ENCODE measurements at regions not wholly inside any gene's neighbourhood (a gene's known extent, or its start where the extent isn't known, plus 50 kb on each side); places are given as distances from the start of the nearest gene placed in this dataset.

DNA sequence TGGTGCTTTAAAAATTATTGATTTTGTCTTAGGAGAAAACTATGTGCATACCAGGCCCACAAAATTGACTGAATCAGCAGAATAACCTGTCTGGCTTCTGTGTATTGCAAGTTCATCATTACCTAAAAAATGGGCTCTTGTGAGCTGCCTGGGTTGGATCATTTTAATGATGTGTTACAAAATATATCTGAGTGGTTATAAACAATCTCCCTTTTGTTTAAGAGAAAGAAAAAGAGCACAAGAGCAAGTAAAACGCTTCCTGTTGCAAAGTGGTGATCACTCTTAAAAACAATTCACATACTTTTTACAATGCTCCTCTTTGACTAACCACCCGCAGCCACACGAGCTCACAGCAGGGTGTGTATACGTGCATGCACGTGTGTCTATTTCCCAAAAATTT, 335.1 kb downstream of the HDGFL1 start (continued):
- TF ChIP-seq, protein P1, sequence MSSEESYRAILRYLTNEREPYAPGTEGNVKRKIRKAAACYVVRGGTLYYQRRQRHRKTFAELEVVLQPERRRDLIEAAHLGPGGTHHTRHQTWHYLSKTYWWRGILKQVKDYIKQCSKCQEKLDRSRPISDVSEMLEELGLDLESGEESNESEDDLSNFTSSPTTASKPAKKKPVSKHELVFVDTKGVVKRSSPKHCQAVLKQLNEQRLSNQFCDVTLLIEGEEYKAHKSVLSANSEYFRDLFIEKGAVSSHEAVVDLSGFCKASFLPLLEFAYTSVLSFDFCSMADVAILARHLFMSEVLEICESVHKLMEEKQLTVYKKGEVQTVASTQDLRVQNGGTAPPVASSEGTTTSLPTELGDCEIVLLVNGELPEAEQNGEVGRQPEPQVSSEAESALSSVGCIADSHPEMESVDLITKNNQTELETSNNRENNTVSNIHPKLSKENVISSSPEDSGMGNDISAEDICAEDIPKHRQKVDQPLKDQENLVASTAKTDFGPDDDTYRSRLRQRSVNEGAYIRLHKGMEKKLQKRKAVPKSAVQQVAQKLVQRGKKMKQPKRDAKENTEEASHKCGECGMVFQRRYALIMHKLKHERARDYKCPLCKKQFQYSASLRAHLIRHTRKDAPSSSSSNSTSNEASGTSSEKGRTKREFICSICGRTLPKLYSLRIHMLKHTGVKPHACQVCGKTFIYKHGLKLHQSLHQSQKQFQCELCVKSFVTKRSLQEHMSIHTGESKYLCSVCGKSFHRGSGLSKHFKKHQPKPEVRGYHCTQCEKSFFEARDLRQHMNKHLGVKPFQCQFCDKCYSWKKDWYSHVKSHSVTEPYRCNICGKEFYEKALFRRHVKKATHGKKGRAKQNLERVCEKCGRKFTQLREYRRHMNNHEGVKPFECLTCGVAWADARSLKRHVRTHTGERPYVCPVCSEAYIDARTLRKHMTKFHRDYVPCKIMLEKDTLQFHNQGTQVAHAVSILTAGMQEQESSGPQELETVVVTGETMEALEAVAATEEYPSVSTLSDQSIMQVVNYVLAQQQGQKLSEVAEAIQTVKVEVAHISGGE (tag by site-specific recombination; conservative IDR thresholded peaks at IDR 0.05; ENCODE audit: low read depth) = no peak
- TF ChIP-seq, protein P2, sequence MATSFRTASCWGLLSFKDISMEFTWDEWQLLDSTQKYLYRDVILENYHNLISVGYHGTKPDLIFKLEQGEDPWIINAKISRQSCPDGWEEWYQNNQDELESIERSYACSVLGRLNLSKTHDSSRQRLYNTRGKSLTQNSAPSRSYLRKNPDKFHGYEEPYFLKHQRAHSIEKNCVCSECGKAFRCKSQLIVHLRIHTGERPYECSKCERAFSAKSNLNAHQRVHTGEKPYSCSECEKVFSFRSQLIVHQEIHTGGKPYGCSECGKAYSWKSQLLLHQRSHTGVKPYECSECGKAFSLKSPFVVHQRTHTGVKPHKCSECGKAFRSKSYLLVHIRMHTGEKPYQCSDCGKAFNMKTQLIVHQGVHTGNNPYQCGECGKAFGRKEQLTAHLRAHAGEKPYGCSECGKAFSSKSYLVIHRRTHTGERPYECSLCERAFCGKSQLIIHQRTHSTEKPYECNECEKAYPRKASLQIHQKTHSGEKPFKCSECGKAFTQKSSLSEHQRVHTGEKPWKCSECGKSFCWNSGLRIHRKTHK (tag by site-specific recombination; IDR thresholded peaks at IDR 0.05) = no peak
- no peak for TF ChIP-seq ZNF10 (tag by site-specific recombination; IDR thresholded peaks at IDR 0.05)
- TF ChIP-seq, protein P3, sequence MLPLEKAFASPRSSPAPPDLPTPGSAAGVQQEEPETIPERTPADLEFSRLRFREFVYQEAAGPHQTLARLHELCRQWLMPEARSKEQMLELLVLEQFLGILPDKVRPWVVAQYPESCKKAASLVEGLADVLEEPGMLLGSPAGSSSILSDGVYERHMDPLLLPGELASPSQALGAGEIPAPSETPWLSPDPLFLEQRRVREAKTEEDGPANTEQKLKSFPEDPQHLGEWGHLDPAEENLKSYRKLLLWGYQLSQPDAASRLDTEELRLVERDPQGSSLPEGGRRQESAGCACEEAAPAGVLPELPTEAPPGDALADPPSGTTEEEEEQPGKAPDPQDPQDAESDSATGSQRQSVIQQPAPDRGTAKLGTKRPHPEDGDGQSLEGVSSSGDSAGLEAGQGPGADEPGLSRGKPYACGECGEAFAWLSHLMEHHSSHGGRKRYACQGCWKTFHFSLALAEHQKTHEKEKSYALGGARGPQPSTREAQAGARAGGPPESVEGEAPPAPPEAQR (tag by site-specific recombination; IDR thresholded peaks at IDR 0.05) = no peak
- TF ChIP-seq, protein P4, sequence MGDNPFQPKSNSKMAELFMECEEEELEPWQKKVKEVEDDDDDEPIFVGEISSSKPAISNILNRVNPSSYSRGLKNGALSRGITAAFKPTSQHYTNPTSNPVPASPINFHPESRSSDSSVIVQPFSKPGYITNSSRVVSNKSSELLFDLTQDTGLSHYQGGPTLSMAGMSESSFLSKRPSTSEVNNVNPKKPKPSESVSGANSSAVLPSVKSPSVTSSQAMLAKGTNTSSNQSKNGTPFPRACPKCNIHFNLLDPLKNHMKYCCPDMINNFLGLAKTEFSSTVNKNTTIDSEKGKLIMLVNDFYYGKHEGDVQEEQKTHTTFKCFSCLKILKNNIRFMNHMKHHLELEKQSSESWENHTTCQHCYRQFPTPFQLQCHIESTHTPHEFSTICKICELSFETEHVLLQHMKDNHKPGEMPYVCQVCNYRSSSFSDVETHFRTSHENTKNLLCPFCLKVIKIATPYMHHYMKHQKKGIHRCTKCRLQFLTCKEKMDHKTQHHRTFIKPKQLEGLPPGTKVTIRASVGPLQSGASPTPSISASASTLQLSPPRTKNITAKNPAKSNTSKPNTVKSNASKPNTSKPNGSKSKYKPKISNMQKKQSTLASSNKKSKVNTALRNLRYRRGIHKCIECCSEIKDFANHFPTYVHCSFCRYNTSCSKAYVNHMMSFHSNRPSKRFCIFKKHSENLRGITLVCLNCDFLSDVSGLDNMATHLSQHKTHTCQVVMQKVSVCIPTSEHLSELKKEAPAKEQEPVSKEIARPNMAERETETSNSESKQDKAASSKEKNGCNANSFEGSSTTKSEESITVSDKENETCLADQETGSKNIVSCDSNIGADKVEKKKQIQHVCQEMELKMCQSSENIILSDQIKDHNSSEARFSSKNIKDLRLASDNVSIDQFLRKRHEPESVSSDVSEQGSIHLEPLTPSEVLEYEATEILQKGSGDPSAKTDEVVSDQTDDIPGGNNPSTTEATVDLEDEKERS (tag by site-specific recombination; IDR thresholded peaks at IDR 0.05) = no peak

DNA sequence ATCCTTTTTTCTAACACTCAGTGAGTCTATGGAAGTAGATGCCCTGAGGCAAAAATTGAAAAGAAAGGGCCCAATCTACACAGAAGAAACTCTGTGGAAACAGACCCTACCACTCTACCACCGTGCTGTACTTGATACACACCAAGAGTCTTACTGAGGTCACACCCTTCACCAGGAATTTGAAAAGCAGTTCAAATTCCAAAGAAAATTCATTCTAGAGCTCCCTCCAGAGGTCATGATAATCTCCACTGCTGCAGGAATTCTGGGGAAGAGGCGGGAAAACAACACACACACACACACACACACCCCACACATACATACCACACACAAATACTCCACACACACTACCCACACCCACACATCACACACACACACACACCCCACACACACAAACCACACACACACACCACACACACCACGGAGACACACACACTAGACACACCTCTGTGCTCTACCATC, 336.8 kb downstream of the HDGFL1 start:
- no peak overlapping the region for H3K4me3 ChIP-seq (ENCODE audit: low read depth, low read length)
- no peaks in the 10 kb centered on the region for H3K36me3 ChIP-seq (ENCODE audit: control insufficient read depth in 2 of 2, insufficient read depth in 1 of 2, low read length in 2 of 2)
- ChIA-PET POLR2A (no interaction called here), CTCF (interaction anchor here (0.6 to 2.1 kb wide), 22 partner anchors 9 to 1688 kb away, joined by 3 to 12 read pairs (median 4); no protein-coding TSS in a partner anchor)
- H3K27ac ChIP-seq (ENCODE audit: extremely low read depth, low read depth, low read length) = no peak overlapping the region
- H3K4me1 ChIP-seq (ENCODE audit: control insufficient read depth, insufficient read depth, low read length) = no peaks in the 10 kb centered on the region
- H3K9me3 ChIP-seq (ENCODE audit: control insufficient read depth, insufficient read depth, low read depth, low read length) = no peaks in the 10 kb centered on the region
- TF ChIP-seq REPIN1 (tag by site-specific recombination; IDR thresholded peaks at IDR 0.05; ENCODE audit: low read depth) (no peak), ZEB2 (tag by site-specific recombination; IDR thresholded peaks at IDR 0.05) (no peak), ZNF529 (tag by site-specific recombination; IDR thresholded peaks at IDR 0.05; ENCODE audit: insufficient replicate concordance) (no peak), KLF1 (tag by site-specific recombination; IDR thresholded peaks at IDR 0.05) (no peak), GLIS1 (tag by site-specific recombination; IDR thresholded peaks at IDR 0.05) (no peak), KLF9 (tag by site-specific recombination; IDR thresholded peaks at IDR 0.05; ENCODE audit: low read depth) (no peak), ZNF843 (tag by site-specific recombination; IDR thresholded peaks at IDR 0.05) (peak; percentile 21; the same call in 1 of the 2 replicates), SP2 (tag by site-specific recombination; IDR thresholded peaks at IDR 0.05) (no peak), ZFP3 (tag by site-specific recombination; IDR thresholded peaks at IDR 0.05; ENCODE audit: low read depth) (no peak), GLIS2 (tag by site-specific recombination; IDR thresholded peaks at IDR 0.05) (no peak), ZNF785 (tag by site-specific recombination; IDR thresholded peaks at IDR 0.05) (no peak), ZNF660 (tag by site-specific recombination; IDR thresholded peaks at IDR 0.05) (no peak), ZNF324 (tag by site-specific recombination; IDR thresholded peaks at IDR 0.05) (no peak), ZSCAN16 (tag by site-specific recombination; IDR thresholded peaks at IDR 0.05) (no peak)
- TF ChIP-seq, protein P5, sequence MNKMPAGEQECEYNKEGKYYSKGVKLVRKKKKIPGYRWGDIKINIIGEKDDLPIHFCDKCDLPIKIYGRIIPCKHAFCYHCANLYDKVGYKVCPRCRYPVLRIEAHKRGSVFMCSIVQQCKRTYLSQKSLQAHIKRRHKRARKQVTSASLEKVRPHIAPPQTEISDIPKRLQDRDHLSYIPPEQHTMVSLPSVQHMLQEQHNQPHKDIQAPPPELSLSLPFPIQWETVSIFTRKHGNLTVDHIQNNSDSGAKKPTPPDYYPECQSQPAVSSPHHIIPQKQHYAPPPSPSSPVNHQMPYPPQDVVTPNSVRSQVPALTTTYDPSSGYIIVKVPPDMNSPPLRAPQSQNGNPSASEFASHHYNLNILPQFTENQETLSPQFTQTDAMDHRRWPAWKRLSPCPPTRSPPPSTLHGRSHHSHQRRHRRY (tag by site-specific recombination; IDR thresholded peaks at IDR 0.05) = no peak
- TF ChIP-seq, protein P6, sequence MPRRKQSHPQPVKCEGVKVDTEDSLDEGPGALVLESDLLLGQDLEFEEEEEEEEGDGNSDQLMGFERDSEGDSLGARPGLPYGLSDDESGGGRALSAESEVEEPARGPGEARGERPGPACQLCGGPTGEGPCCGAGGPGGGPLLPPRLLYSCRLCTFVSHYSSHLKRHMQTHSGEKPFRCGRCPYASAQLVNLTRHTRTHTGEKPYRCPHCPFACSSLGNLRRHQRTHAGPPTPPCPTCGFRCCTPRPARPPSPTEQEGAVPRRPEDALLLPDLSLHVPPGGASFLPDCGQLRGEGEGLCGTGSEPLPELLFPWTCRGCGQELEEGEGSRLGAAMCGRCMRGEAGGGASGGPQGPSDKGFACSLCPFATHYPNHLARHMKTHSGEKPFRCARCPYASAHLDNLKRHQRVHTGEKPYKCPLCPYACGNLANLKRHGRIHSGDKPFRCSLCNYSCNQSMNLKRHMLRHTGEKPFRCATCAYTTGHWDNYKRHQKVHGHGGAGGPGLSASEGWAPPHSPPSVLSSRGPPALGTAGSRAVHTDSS (tag by site-specific recombination; IDR thresholded peaks at IDR 0.05) = no peak
- TF ChIP-seq, protein P7, sequence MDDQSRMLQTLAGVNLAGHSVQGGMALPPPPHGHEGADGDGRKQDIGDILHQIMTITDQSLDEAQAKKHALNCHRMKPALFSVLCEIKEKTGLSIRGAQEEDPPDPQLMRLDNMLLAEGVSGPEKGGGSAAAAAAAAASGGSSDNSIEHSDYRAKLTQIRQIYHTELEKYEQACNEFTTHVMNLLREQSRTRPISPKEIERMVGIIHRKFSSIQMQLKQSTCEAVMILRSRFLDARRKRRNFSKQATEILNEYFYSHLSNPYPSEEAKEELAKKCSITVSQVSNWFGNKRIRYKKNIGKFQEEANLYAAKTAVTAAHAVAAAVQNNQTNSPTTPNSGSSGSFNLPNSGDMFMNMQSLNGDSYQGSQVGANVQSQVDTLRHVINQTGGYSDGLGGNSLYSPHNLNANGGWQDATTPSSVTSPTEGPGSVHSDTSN (CRISPR knock-in tag; IDR thresholded peaks at IDR 0.05) = no peak
